LNCaP clone FGC (cell line): ENCODE measurements at regions not wholly inside any gene's neighbourhood (a gene's known extent, or its start where the extent isn't known, plus 50 kb on each side); places are given as distances from the start of the nearest gene placed in this dataset.

Experiments
- DNase-seq: peaks from one replicate; pipeline ENCODE4 v3.0.0-alpha.2; 2011; ENCODE audit warnings: low read depth
- H3K4me3 ChIP-seq: 2 replicates; pipeline ENCODE4 v1.5.1; 2011; ENCODE audit warnings: mild to moderate bottlenecking, low read depth, low read length, control low read depth
- CTCF ChIP-seq: IDR thresholded peaks from 2 replicates; pipeline ENCODE4 v1.5.1; 2012; ENCODE audit warnings: mild to moderate bottlenecking; ENCODE audit not compliant: control insufficient read depth, insufficient read depth; ENCODE audit errors: extremely low read depth

GRCh38 chr2:238988752-238989151 is 140.9 kb downstream of the TWIST2 start:
- DNase-seq: no peak
- TF ChIP-seq CTCF: no peak
- no peak overlapping the region for H3K4me3 ChIP-seq

GRCh38 chr2:238989484-238989883 is 141.6 kb downstream of the TWIST2 start:
- no peak for TF ChIP-seq CTCF
- DNase-seq: no peak
- H3K4me3 ChIP-seq: no peak overlapping the region

- TF ChIP-seq CTCF: no peak
- no peak for DNase-seq
- H3K4me3 ChIP-seq: no peak overlapping the region
Measured at GRCh38 chr2:238994432-238994831, 146.5 kb downstream of the TWIST2 start.

- no peak for DNase-seq
- H3K4me3 ChIP-seq: no peak overlapping the region
- TF ChIP-seq CTCF: no peak
Measured at GRCh38 chr2:238994876-238995275, 147.0 kb downstream of the TWIST2 start.

GRCh38 chr2:238995634-238996033 is 147.7 kb downstream of the TWIST2 start:
- no peak overlapping the region for H3K4me3 ChIP-seq
- no peak for TF ChIP-seq CTCF
- no peak for DNase-seq

- TF ChIP-seq CTCF: no peak
- DNase-seq: no peak
- no peak overlapping the region for H3K4me3 ChIP-seq
Measured at GRCh38 chr2:238996331-238997136, 148.6 kb downstream of the TWIST2 start.

GRCh38 chr2:238997137-238997390 is 149.2 kb downstream of the TWIST2 start:
- no peak overlapping the region for H3K4me3 ChIP-seq
- DNase-seq: no peak
- no peak for TF ChIP-seq CTCF
